COLO829 (cell line): ENCODE measurements at regions not wholly inside any gene's neighbourhood (a gene's known extent, or its start where the extent isn't known, plus 50 kb on each side); places are given as distances from the start of the nearest gene placed in this dataset.
A peak's percentile ranks its signal among the peaks of the same experiment; 100 is the strongest.
"Not testable (repeated sequence)": the region's sequence is repeated elsewhere in the genome, so short reads cannot be mapped to it uniquely, and the experiment has no call there.

Experiments used
- DNase-seq: peaks from one replicate; pipeline ENCODE4 v3.0.0; 2012; ENCODE audit warnings: low spot score

GRCh38 chr5:118282480-118283038 lies 705.8 kb downstream of the DTWD2 start:
- not testable (repeated sequence) for DNase-seq

- DNase-seq: no peak
Observed at GRCh38 chr5:118279540-118280294, 708.6 kb downstream of the DTWD2 start.

- DNase-seq: no peak
Observed at GRCh38 chr5:118270526-118270925, 717.8 kb downstream of the DTWD2 start.

- no peak for DNase-seq
Observed at GRCh38 chr5:118258223-118258622, 730.1 kb downstream of the DTWD2 start.

- peak; percentile 37 for DNase-seq
Observed at GRCh38 chr5:118257066-118257465, 731.3 kb downstream of the DTWD2 start.

GRCh38 chr5:118253225-118254061 lies 734.9 kb downstream of the DTWD2 start:
- no peak for DNase-seq

- DNase-seq: no peak
Observed at GRCh38 chr5:118249386-118249785, 739.0 kb downstream of the DTWD2 start.

- no peak for DNase-seq
Observed at GRCh38 chr5:118247458-118247857, 740.9 kb downstream of the DTWD2 start.

- no peak for DNase-seq
Observed at GRCh38 chr5:118243613-118244012, 744.7 kb downstream of the DTWD2 start.

- DNase-seq: no peak
Observed at GRCh38 chr5:118243068-118243467, 745.3 kb downstream of the DTWD2 start.

- DNase-seq: no peak
Observed at GRCh38 chr5:118236108-118236849, 752.1 kb downstream of the DTWD2 start.

GRCh38 chr5:118233606-118234005 lies 754.7 kb downstream of the DTWD2 start:
- DNase-seq: peak; percentile 35

- DNase-seq: no peak
Observed at GRCh38 chr5:118228489-118228888, 759.9 kb downstream of the DTWD2 start.

- peak; percentile 48 for DNase-seq
Observed at GRCh38 chr5:118224546-118224945, 763.8 kb downstream of the DTWD2 start.

GRCh38 chr5:118220556-118221195 lies 767.7 kb downstream of the DTWD2 start:
- DNase-seq: no peak

GRCh38 chr5:118211606-118212005 lies 776.7 kb downstream of the DTWD2 start:
- no peak for DNase-seq

- DNase-seq: no peak
Observed at GRCh38 chr5:118208031-118208453, 780.3 kb downstream of the DTWD2 start.

GRCh38 chr5:118199801-118200200 lies 788.5 kb downstream of the DTWD2 start:
- no peak for DNase-seq

- no peak for DNase-seq
Observed at GRCh38 chr5:118196229-118196628, 792.1 kb downstream of the DTWD2 start.

GRCh38 chr5:118195211-118195610 lies 793.1 kb downstream of the DTWD2 start:
- DNase-seq: no peak

GRCh38 chr5:118193194-118193905 lies 795.0 kb downstream of the DTWD2 start:
- no peak for DNase-seq
